ENCODE measurements at regions not wholly inside any gene's neighbourhood (a gene's known extent, or its start where the extent isn't known, plus 50 kb on each side); places are given as distances from the start of the nearest gene placed in this dataset.

DNA sequence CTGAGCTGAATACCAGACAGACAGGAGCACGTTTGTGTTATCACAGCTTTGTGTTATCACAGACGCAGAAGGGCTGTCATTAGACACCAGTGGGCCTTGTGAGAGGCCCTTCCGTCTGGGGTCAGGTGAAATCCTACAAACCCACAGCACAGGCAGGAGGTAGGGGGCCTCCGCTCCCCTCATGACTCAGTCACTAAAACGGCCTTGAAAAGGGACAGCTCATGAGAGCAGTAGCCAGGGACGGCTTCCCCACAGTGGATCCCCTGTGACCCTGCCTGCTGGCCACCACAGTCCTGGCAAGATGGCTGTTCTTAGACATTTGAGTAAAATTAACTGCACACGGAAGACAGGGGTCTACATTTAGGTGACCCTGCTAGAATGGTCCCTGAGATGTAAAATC is 215.8 kb upstream of the PPP2R2D start:
- 33% methylated on average over 4 of the region's 7 CpGs for WGBS (ENCODE audit: low lambda C conversion rate)
- H3K27ac ChIP-seq (ENCODE audit: extremely low read length, insufficient read depth, low read length): no peak overlapping the region
- no peaks in the 10 kb centered on the region for H3K36me3 ChIP-seq (replicated peaks in 1 of 2; ENCODE audit: control insufficient read depth in 1 of 2, insufficient read depth in 2 of 2, low read length in 2 of 2)
- H3K4me3 ChIP-seq (replicated peaks in 1 of 3; ENCODE audit: insufficient read depth in 1 of 3, low read depth in 2 of 3, low read length in 3 of 3): no peak overlapping the region
- H4K20me1 ChIP-seq (ENCODE audit: insufficient read depth, low read length): 0 out of 2 replicates have a peak, but pooled peaks cover 2% of the 10 kb centered on the region
- no peak overlapping the region for H2AFZ ChIP-seq (ENCODE audit: low read length)
- H3K9me3 ChIP-seq (ENCODE audit: low read length): no peaks in the 10 kb centered on the region
- in situ Hi-C loops (cut with HindIII; ENCODE audit: extremely low pct_ligation_motif_present, low pct_unique_long_range_greater_than_20kb) (no loop called here), intact Hi-C loops (cut with micrococcal nuclease; ENCODE audit: unreplicated experiment) (no loop called here)
- H3K4me2 ChIP-seq (ENCODE audit: low read depth, low read length): no peak overlapping the region
- BruUV-seq (replicated peaks): no TSS peak
- CTCF ChIA-PET (ENCODE audit: low intra/inter-chr PET ratio, low total read pairs): no interaction called here
- DNase-seq (ENCODE audit: low spot score): no peak
- H3K9ac ChIP-seq (ENCODE audit: insufficient read depth, low read depth, low read length): no peak overlapping the region
- peaks cover 0 to 3% of the 10 kb centered on the region in 2 experiments; a peak in 1 of 5 replicates for H3K27me3 ChIP-seq (ENCODE audit: control insufficient read depth in 1 of 2, insufficient read depth in 2 of 2, low read length in 2 of 2)
- TF ChIP-seq NFRKB (IDR thresholded peaks at IDR 0.05) (no peak), MZF1 (CRISPR knock-in tag; IDR thresholded peaks at IDR 0.05; ENCODE audit: borderline replicate concordance) (no peak), CREM (IDR thresholded peaks at IDR 0.05) (no peak), CREM (CRISPR knock-in tag; IDR thresholded peaks at IDR 0.05) (no peak), ZMYM3 (CRISPR knock-in tag; IDR thresholded peaks at IDR 0.05) (no peak)
- no peak for ATAC-seq
- no peaks in the 10 kb centered on the region for H3K79me2 ChIP-seq (ENCODE audit: insufficient read depth, low read length)
- H3K4me1 ChIP-seq (ENCODE audit: insufficient read depth, low read length): no peaks in the 10 kb centered on the region
- POLR2A ChIA-PET: no interaction called here
- FAIRE-seq: no peak

DNA sequence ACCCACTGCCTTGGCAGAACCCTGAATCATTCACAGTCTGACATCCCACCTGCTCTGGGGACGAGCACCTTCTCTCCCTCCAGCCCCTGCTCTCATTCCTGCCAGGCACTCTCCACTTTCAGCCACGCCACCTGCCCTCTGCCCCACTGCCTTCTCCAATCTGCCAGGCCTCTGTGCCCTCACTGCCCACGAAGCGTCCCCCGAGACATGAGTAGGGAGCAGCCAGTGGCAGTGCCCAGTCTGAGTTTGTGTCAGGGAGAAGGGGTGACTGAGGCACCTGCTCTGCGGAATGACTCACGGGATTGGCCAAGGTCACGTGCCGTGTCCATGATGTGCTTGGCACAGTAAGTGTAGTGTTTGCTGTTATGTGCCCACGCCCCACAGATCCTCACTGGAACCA is 215.2 kb upstream of the PPP2R2D start:
- in situ Hi-C loops (cut with HindIII; ENCODE audit: extremely low pct_ligation_motif_present, low pct_unique_long_range_greater_than_20kb): no loop called here

More for the DNA sequence above, 215.2 kb upstream of the PPP2R2D start:
- Histone ChIP-seq H2AFZ (ENCODE audit: low read length) (no peak overlapping the region), H4K20me1 (ENCODE audit: insufficient read depth, low read length) (0 out of 2 replicates have a peak, but pooled peaks cover 2% of the 10 kb centered on the region), H3K27ac (ENCODE audit: extremely low read length, insufficient read depth, low read length) (no peak overlapping the region), H3K4me2 (ENCODE audit: low read depth, low read length) (no peak overlapping the region), H3K79me2 (ENCODE audit: insufficient read depth, low read length) (no peaks in the 10 kb centered on the region), H3K9ac (ENCODE audit: insufficient read depth, low read depth, low read length) (no peak overlapping the region), H3K4me3 (replicated peaks in 1 of 3; ENCODE audit: insufficient read depth in 1 of 3, low read depth in 2 of 3, low read length in 3 of 3) (no peak overlapping the region), H3K27me3 (ENCODE audit: control insufficient read depth in 1 of 2, insufficient read depth in 2 of 2, low read length in 2 of 2) (no peaks in the 10 kb centered on the region; a peak in 1 of 5 replicates), H3K4me1 (ENCODE audit: insufficient read depth, low read length) (no peaks in the 10 kb centered on the region), H3K9me3 (ENCODE audit: low read length) (no peaks in the 10 kb centered on the region), H3K36me3 (replicated peaks in 1 of 2; ENCODE audit: control insufficient read depth in 1 of 2, insufficient read depth in 2 of 2, low read length in 2 of 2) (no peaks in the 10 kb centered on the region)
- ChIA-PET CTCF (ENCODE audit: low intra/inter-chr PET ratio, low total read pairs) (no interaction called here), POLR2A (no interaction called here)
- BruUV-seq (replicated peaks): no TSS peak
- ATAC-seq: no peak
- TF ChIP-seq IRX3 (CRISPR knock-in tag; IDR thresholded peaks at IDR 0.05; ENCODE audit: borderline replicate concordance, low read depth): no peak
- TF ChIP-seq, protein P1, sequence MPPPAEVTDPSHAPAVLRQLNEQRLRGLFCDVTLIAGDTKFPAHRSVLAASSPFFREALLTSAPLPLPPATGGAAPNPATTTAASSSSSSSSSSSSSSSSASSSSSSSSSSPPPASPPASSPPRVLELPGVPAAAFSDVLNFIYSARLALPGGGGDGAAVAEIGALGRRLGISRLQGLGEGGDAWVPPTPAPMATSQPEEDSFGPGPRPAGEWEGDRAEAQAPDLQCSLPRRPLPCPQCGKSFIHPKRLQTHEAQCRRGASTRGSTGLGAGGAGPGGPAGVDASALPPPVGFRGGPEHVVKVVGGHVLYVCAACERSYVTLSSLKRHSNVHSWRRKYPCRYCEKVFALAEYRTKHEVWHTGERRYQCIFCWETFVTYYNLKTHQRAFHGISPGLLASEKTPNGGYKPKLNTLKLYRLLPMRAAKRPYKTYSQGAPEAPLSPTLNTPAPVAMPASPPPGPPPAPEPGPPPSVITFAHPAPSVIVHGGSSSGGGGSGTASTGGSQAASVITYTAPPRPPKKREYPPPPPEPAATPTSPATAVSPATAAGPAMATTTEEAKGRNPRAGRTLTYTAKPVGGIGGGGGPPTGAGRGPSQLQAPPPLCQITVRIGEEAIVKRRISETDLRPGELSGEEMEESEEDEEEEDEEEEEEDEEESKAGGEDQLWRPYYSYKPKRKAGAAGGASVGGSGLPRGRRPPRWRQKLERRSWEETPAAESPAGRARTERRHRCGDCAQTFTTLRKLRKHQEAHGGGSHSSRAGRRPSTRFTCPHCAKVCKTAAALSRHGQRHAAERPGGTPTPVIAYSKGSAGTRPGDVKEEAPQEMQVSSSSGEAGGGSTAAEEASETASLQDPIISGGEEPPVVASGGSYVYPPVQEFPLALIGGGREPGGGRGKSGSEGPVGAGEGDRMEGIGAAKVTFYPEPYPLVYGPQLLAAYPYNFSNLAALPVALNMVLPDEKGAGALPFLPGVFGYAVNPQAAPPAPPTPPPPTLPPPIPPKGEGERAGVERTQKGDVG (CRISPR knock-in tag; IDR thresholded peaks at IDR 0.05; ENCODE audit: borderline replicate concordance): no peak
- no peak for TF ChIP-seq CEBPB (IDR thresholded peaks at IDR 0.05; ENCODE audit: borderline replicate concordance, low read depth, low read length)
- no peak for TF ChIP-seq ZNF30 (CRISPR knock-in tag; IDR thresholded peaks at IDR 0.05)
- no peak for TF ChIP-seq SNRNP70 (IDR thresholded peaks at IDR 0.05; ENCODE audit: low read depth, low read length)
- no peak for TF ChIP-seq ZNF274 (CRISPR knock-in tag; IDR thresholded peaks at IDR 0.05)
- TF ChIP-seq, protein P2, sequence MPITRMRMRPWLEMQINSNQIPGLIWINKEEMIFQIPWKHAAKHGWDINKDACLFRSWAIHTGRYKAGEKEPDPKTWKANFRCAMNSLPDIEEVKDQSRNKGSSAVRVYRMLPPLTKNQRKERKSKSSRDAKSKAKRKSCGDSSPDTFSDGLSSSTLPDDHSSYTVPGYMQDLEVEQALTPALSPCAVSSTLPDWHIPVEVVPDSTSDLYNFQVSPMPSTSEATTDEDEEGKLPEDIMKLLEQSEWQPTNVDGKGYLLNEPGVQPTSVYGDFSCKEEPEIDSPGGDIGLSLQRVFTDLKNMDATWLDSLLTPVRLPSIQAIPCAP (CRISPR knock-in tag; IDR thresholded peaks at IDR 0.05; ENCODE audit: low read depth): no peak
- no peak for TF ChIP-seq MXD4 (CRISPR knock-in tag; IDR thresholded peaks at IDR 0.05)
- no peak for TF ChIP-seq ZNF773 (CRISPR knock-in tag; IDR thresholded peaks at IDR 0.05; ENCODE audit: borderline replicate concordance)
- no peak for TF ChIP-seq ZNF766 (CRISPR knock-in tag; IDR thresholded peaks at IDR 0.05; ENCODE audit: borderline replicate concordance)
- no peak for TF ChIP-seq ZNF510 (CRISPR knock-in tag; IDR thresholded peaks at IDR 0.05; ENCODE audit: low read depth)
- 22% methylated on average over 7 of the region's 10 CpGs for WGBS (ENCODE audit: low lambda C conversion rate)
- DNase-seq (ENCODE audit: low spot score): no peak
- intact Hi-C loops (cut with micrococcal nuclease; ENCODE audit: unreplicated experiment): no loop called here
- FAIRE-seq: no peak
